Mesenchymal stem cell (in vitro differentiated cells and primary cell): ENCODE measurements at regions not wholly inside any gene's neighbourhood (a gene's known extent, or its start where the extent isn't known, plus 50 kb on each side); places are given as distances from the start of the nearest gene placed in this dataset.

Experiments
- DNase-seq: peaks from one replicate; pipeline ENCODE4 v3.0.0-alpha.2; 2013
- H2AFZ ChIP-seq: one replicate; pipeline ENCODE4 v1.6.1; 2013; ENCODE audit warnings: low read depth, mild to moderate bottlenecking, control low read depth, inconsistent platforms, low read length, moderate library complexity
- H2AK5ac ChIP-seq: 2 replicates; pipeline ENCODE4 v1.6.1; 2013; ENCODE audit warnings: low read length, moderate library complexity, mild to moderate bottlenecking, inconsistent platforms; ENCODE audit not compliant: severe bottlenecking
- H2BK120ac ChIP-seq: one replicate; pipeline ENCODE4 v1.6.1; 2013; ENCODE audit warnings: low read depth, mild to moderate bottlenecking, inconsistent platforms, low read length, moderate library complexity
- H2BK12ac ChIP-seq, 2 experiments: one replicate each; pipeline ENCODE4 v1.6.1; 2013; ENCODE audit warnings: inconsistent platforms in 2 of 2, low read length in 2 of 2, mild to moderate bottlenecking in 2 of 2, moderate library complexity in 2 of 2, control low read depth in 1 of 2
- H2BK15ac ChIP-seq: one replicate; pipeline ENCODE4 v1.6.1; 2013; ENCODE audit warnings: mild to moderate bottlenecking, low read depth, inconsistent platforms; ENCODE audit not compliant: poor library complexity, severe bottlenecking
- H2BK5ac ChIP-seq: 2 replicates; pipeline ENCODE4 v1.6.1; 2013; ENCODE audit warnings: low read depth, mild to moderate bottlenecking, low read length, control low read depth, inconsistent platforms; ENCODE audit not compliant: poor library complexity, severe bottlenecking
- H3K14ac ChIP-seq, 2 experiments: one replicate each; pipeline ENCODE4 v1.6.1; 2013; ENCODE audit warnings: inconsistent platforms in 2 of 2, low read length in 2 of 2, control low read depth in 1 of 2, mild to moderate bottlenecking in 1 of 2, moderate library complexity in 1 of 2
- H3K18ac ChIP-seq, 2 experiments: one replicate each; pipeline ENCODE4 v1.6.1; 2013; ENCODE audit warnings: inconsistent platforms in 2 of 2, low read length in 2 of 2, control low read depth in 1 of 2, low read depth in 1 of 2, mild to moderate bottlenecking in 1 of 2
- H3K23ac ChIP-seq, 2 experiments: one replicate each; pipeline ENCODE4 v1.6.1; 2013; ENCODE audit warnings: inconsistent platforms in 2 of 2, low read length in 2 of 2, mild to moderate bottlenecking in 2 of 2, moderate library complexity in 2 of 2, control low read depth in 1 of 2
- H3K27ac ChIP-seq: 2 replicates; pipeline ENCODE4 v1.5.1; 2013; ENCODE audit warnings: mild to moderate bottlenecking, moderate library complexity, low read length, control low read depth, inconsistent platforms; ENCODE audit not compliant: poor library complexity, severe bottlenecking
- H3K27me3 ChIP-seq, 2 experiments: 2 replicates each; pipeline versions ENCODE4 v1.6.1 to v1.7.0; 2013; ENCODE audit warnings: low read length in 2 of 2, mild to moderate bottlenecking in 2 of 2, moderate library complexity in 2 of 2, control low read depth in 1 of 2, inconsistent platforms in 1 of 2; ENCODE audit not compliant: control insufficient read depth in 1 of 2, insufficient read depth in 1 of 2
- H3K36me3 ChIP-seq, 2 experiments: 2 replicates each; pipeline versions ENCODE4 v1.6.1 to v1.7.0; 2013; ENCODE audit warnings: low read length in 2 of 2, control low read depth in 1 of 2, inconsistent platforms in 1 of 2, low read depth in 1 of 2, mild to moderate bottlenecking in 1 of 2; ENCODE audit not compliant: insufficient read depth in 2 of 2, control insufficient read depth in 1 of 2
- H3K4ac ChIP-seq, 2 experiments: one replicate each; pipeline ENCODE4 v1.6.1; 2013; ENCODE audit warnings: inconsistent platforms in 2 of 2, low read length in 2 of 2, mild to moderate bottlenecking in 2 of 2, moderate library complexity in 2 of 2, control low read depth in 1 of 2, low read depth in 1 of 2
- H3K4me1 ChIP-seq: 2 replicates; pipeline ENCODE4 v1.6.1; 2013; ENCODE audit warnings: low read depth, low read length, control low read depth; ENCODE audit not compliant: control insufficient read depth, insufficient read depth
- H3K4me2 ChIP-seq: 2 replicates; pipeline ENCODE4 v1.6.1; 2013; ENCODE audit warnings: low read length, mild to moderate bottlenecking, inconsistent platforms; ENCODE audit not compliant: poor library complexity, severe bottlenecking
- H3K4me3 ChIP-seq, 2 experiments: 2 replicates each; pipeline versions ENCODE4 v1.5.1 to v1.7.0; 2013; ENCODE audit warnings: low read length in 2 of 2, mild to moderate bottlenecking in 2 of 2, control low read depth in 1 of 2, low read depth in 1 of 2; ENCODE audit not compliant: insufficient read depth in 1 of 2
- H3K79me1 ChIP-seq: replicated peaks from 2 replicates; pipeline ENCODE4 v1.6.1; 2013; ENCODE audit warnings: mild to moderate bottlenecking, control low read depth, low read length, inconsistent platforms; ENCODE audit not compliant: poor library complexity, severe bottlenecking
- H3K9ac ChIP-seq: 2 replicates; pipeline ENCODE4 v1.7.0; 2013; ENCODE audit warnings: mild to moderate bottlenecking, low read length, moderate library complexity
- H3K9me3 ChIP-seq: 2 replicates; pipeline ENCODE4 v1.7.0; 2013; ENCODE audit warnings: mild to moderate bottlenecking, low read length; ENCODE audit not compliant: control insufficient read depth
- H4K8ac ChIP-seq: one replicate; pipeline ENCODE4 v1.6.1; 2013; ENCODE audit warnings: inconsistent platforms, mild to moderate bottlenecking, low read length, moderate library complexity
- H4K91ac ChIP-seq: one replicate; pipeline ENCODE4 v1.6.1; 2013; ENCODE audit warnings: mild to moderate bottlenecking, low read length, inconsistent platforms
- WGBS: methylation state at CpG from one replicate; pipeline ENCODE4 v1.1.7; 2013; ENCODE audit warnings: mixed read lengths; 5-methylcytosine and 5-hydroxymethylcytosine counted together

DNA sequence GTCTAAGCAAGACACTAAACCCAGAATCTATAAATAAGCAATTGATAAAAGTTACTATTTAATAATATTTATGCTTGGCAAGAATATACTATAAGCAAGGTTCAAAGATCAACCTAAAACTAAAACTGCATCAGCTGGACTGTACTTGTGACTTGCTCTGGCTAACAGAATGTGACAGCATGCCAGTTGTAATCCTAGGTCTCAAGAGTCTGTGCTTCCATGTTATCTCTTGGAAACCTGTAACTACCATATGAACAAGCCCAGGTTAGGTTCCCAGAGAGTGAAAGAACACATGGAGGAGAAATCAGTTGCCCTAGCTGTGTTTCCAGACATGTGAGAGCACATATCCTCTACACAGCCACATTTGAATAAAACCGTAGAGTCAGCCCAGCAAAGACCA lies 297.4 kb downstream of the CDH2 start:
- 100% methylated on average over 1 of the region's 1 CpG for WGBS

DNA sequence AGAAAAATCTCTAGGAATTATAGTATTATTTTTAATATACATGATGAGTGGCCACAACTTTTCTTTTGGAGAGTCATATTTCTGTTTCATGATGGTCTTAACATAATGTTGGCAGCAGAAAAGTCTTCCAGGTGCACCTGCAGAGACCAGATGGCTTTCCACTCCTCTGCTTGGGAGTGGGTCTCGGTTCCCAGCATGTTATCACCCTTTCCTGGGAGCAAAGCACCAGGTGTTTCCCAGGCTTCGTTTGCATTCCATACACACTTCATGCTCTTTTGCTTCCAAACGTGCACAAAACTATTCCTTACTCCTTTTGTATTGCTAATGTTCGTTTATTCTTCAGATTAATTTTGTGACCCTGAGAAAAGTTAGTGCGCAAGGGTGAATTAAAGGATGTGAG lies 305.2 kb downstream of the CDH2 start:
- H3K27me3 ChIP-seq: no peaks in the 10 kb centered on the region
- H2BK120ac ChIP-seq: no peak overlapping the region
- H3K79me1 ChIP-seq: no peaks in the 10 kb centered on the region
- no peak overlapping the region for H3K18ac ChIP-seq
- H3K14ac ChIP-seq: no peak overlapping the region
- peak overlapping the region; percentile 31 for H2BK5ac ChIP-seq
- no peak overlapping the region for H3K27ac ChIP-seq
- no peak overlapping the region for H3K4me2 ChIP-seq
- no peaks in the 10 kb centered on the region for H3K4me1 ChIP-seq
- 85% methylated on average over 5 of the region's 5 CpGs for WGBS
- no peak overlapping the region for H3K4ac ChIP-seq
- H2AK5ac ChIP-seq: no peak overlapping the region
- H3K36me3 ChIP-seq: no peaks in the 10 kb centered on the region
- no peak overlapping the region for H3K4me3 ChIP-seq
- no peaks in the 10 kb centered on the region for H3K9me3 ChIP-seq
- no peak overlapping the region for H2BK15ac ChIP-seq
- H2AFZ ChIP-seq: no peak overlapping the region
- no peak overlapping the region for H4K91ac ChIP-seq
- no peak overlapping the region for H2BK12ac ChIP-seq
- H3K9ac ChIP-seq: no peak overlapping the region
- DNase-seq: no peak
- no peak overlapping the region for H3K23ac ChIP-seq
- no peak overlapping the region for H4K8ac ChIP-seq

More for the DNA sequence above, 297.4 kb downstream of the CDH2 start:
- no peak overlapping the region for H3K14ac ChIP-seq
- no peak overlapping the region for H3K4ac ChIP-seq
- H3K79me1 ChIP-seq: no peaks in the 10 kb centered on the region
- H3K23ac ChIP-seq: no peak overlapping the region
- H3K9ac ChIP-seq: no peak overlapping the region
- H2BK5ac ChIP-seq: no peak overlapping the region
- no peak overlapping the region for H2BK15ac ChIP-seq
- H4K91ac ChIP-seq: no peak overlapping the region
- no peaks in the 10 kb centered on the region for H3K9me3 ChIP-seq
- no peak overlapping the region for H3K4me3 ChIP-seq
- H2BK120ac ChIP-seq: no peak overlapping the region
- H3K18ac ChIP-seq: no peak overlapping the region
- no peak overlapping the region for H2AFZ ChIP-seq
- DNase-seq: no peak
- no peak overlapping the region for H2BK12ac ChIP-seq
- H3K27me3 ChIP-seq: no peaks in the 10 kb centered on the region
- no peaks in the 10 kb centered on the region for H3K36me3 ChIP-seq
- H2AK5ac ChIP-seq: no peak overlapping the region
- no peak overlapping the region for H3K27ac ChIP-seq
- no peak overlapping the region for H3K4me2 ChIP-seq
- no peak overlapping the region for H4K8ac ChIP-seq
- no peaks in the 10 kb centered on the region for H3K4me1 ChIP-seq

DNA sequence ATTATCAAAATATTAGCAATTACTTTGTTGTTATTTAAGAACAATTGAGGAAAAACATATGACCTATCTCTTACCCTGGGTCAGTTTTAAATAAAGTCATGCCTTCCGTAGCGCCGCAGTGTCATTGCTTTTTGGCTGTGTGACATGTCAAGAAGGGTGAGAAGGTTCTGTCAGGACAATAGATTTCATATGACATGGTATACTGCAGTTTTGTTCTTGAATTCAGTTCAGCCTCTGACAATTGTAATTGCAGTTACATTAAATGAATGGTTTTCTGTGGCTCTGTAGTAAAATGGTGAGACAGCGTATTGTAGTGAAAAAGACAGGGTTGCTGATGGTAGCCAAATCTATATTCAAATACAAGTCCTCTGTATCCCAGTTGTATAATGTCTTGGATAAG lies 307.2 kb downstream of the CDH2 start:
- Histone ChIP-seq H2BK15ac (no peak overlapping the region), H3K18ac (no peak overlapping the region), H3K4me1 (no peaks in the 10 kb centered on the region), H3K9me3 (no peaks in the 10 kb centered on the region), H3K27me3 (no peaks in the 10 kb centered on the region), H4K91ac (no peak overlapping the region), H2BK12ac (no peak overlapping the region), H2BK120ac (no peak overlapping the region), H2AFZ (no peak overlapping the region), H3K27ac (no peak overlapping the region), H2BK5ac (no peak overlapping the region), H3K9ac (no peak overlapping the region), H3K14ac (no peak overlapping the region), H2AK5ac (no peak overlapping the region), H3K79me1 (no peaks in the 10 kb centered on the region), H3K4me2 (no peak overlapping the region), H3K4ac (no peak overlapping the region), H3K4me3 (no peak overlapping the region), H3K36me3 (no peaks in the 10 kb centered on the region), H4K8ac (no peak overlapping the region), H3K23ac (no peak overlapping the region)
- 83% methylated on average over 3 of the region's 4 CpGs for WGBS
- DNase-seq: no peak

DNA sequence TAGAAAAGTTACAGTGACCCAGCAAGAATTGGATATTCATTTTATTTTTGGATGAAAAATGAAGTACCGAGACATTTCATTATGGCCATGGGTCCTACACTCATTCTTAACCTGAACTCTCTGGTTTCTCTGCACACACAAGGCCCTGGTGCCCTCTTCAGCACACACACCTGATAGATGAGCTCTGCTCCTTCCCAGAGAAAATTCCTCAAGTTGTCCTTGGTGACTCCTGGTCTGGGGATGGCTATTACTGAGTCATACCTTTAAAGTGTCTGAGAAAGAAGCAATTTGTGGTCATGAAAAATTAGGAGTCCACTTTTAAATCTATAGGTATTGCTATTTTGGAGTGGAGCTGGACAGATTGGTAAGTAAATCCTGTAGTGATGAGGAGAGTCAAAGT lies 311.5 kb downstream of the CDH2 start:
- no peak overlapping the region for H2AK5ac ChIP-seq
- WGBS: 100% methylated on average over 1 of the region's 1 CpG

More for the DNA sequence above, 311.5 kb downstream of the CDH2 start:
- Histone ChIP-seq H2BK5ac (no peak overlapping the region), H4K91ac (no peak overlapping the region), H3K27ac (no peak overlapping the region), H3K23ac (no peak overlapping the region), H3K4me1 (peaks cover 3% of the 10 kb centered on the region), H2BK120ac (no peak overlapping the region), H3K4me3 (no peak overlapping the region), H3K9ac (no peak overlapping the region), H2BK12ac (no peak overlapping the region), H3K4ac (no peak overlapping the region), H3K79me1 (no peaks in the 10 kb centered on the region), H3K27me3 (no peaks in the 10 kb centered on the region), H4K8ac (no peak overlapping the region), H3K36me3 (no peaks in the 10 kb centered on the region), H2BK15ac (no peak overlapping the region), H3K9me3 (no peaks in the 10 kb centered on the region), H2AFZ (no peak overlapping the region), H3K14ac (no peak overlapping the region), H3K18ac (no peak overlapping the region), H3K4me2 (no peak overlapping the region)
- no peak for DNase-seq
